Transverse colon (tissue), 3 donors: ENCODE measurements at regions not wholly inside any gene's neighbourhood (a gene's known extent, or its start where the extent isn't known, plus 50 kb on each side); places are given as distances from the start of the nearest gene placed in this dataset.

Source experiments
- EP300 ChIP-seq: sonication (generic); formaldehyde crosslinking; IDR thresholded peaks from one replicate; pipeline ENCODE4 v1.6.1; 2017; ENCODE audit warnings: antibody characterized with exemption, low read depth
- POLR2A ChIP-seq: fragments of 450-650 bp; IDR thresholded peaks from one replicate; pipeline ENCODE4 v1.6.1; 2016; ENCODE audit warnings: antibody characterized with exemption, mild to moderate bottlenecking, moderate library complexity
- TF ChIP-seq, protein P1 (sequence below), 5 experiments: fragments of 200-600 bp in 3 of 5; fragments of 450-650 bp in 2 of 5; sonication (generic) in 3 of 5; IDR thresholded peaks; 1 replicate in 2 of 5; 2 replicates in 3 of 5; pipeline ENCODE4 v1.5.1; 2016 to 2017; ENCODE audit warnings: antibody characterized with exemption in 5 of 5, inconsistent platforms in 3 of 5, mild to moderate bottlenecking in 2 of 5, moderate library complexity in 1 of 5

- TF ChIP-seq, protein P1, sequence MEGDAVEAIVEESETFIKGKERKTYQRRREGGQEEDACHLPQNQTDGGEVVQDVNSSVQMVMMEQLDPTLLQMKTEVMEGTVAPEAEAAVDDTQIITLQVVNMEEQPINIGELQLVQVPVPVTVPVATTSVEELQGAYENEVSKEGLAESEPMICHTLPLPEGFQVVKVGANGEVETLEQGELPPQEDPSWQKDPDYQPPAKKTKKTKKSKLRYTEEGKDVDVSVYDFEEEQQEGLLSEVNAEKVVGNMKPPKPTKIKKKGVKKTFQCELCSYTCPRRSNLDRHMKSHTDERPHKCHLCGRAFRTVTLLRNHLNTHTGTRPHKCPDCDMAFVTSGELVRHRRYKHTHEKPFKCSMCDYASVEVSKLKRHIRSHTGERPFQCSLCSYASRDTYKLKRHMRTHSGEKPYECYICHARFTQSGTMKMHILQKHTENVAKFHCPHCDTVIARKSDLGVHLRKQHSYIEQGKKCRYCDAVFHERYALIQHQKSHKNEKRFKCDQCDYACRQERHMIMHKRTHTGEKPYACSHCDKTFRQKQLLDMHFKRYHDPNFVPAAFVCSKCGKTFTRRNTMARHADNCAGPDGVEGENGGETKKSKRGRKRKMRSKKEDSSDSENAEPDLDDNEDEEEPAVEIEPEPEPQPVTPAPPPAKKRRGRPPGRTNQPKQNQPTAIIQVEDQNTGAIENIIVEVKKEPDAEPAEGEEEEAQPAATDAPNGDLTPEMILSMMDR (IDR thresholded peaks at IDR 0.05), result no peak
- TF ChIP-seq POLR2A, result no peak
- no peak for TF ChIP-seq EP300
Observed at GRCh38 chrX:52270453-52271116, 85.9 kb downstream of the MAGED4 start.
